IMR-90 (cell line): ENCODE measurements at regions not wholly inside any gene's neighbourhood (a gene's known extent, or its start where the extent isn't known, plus 50 kb on each side); places are given as distances from the start of the nearest gene placed in this dataset.

ENCODE experiments used
- ATAC-seq: fragments of 200-7000 bp; cut with Tn5 transposase; 2 replicates; pipeline ENCODE4 v1.9.1; 2020; ENCODE audit warnings: low read depth, mild to moderate bottlenecking, moderate library complexity
- BruUV-seq: library from RNA; stranded (reverse); fragments of 400-500 nt; replicated peaks from 2 replicates; lab custom pipeline; 2021; lab: Mats Ljungman, UMichigan
- CTCF ChIA-PET: fragments of 300-600 bp; formaldehyde crosslinking; extraction: SDS; loops from one replicate; lab custom pipeline; 2021; ENCODE audit warnings: antibody characterized with exemption; lab: Yijun Ruan, JAX
- POLR2A ChIA-PET: fragments of 300-600 bp; sonication (Branson Sonifier 250); formaldehyde crosslinking; loops from one replicate; lab custom pipeline; 2022; ENCODE audit warnings: antibody characterized with exemption; ENCODE audit not compliant: unreplicated experiment; lab: Charles Lee
- DNase-seq: peaks from one replicate; pipeline ENCODE4 v3.0.0; 2013
- H2AFZ ChIP-seq: replicated peaks from 2 replicates; pipeline ENCODE3; 2013; ENCODE audit warnings: low read length, mild to moderate bottlenecking; ENCODE audit not compliant: poor library complexity
- H2AK5ac ChIP-seq: 2 replicates; pipeline ENCODE4 v1.6.1; 2013; ENCODE audit warnings: low read depth, low read length, inconsistent platforms
- H2AK9ac ChIP-seq: replicated peaks from 2 replicates; pipeline ENCODE3; 2013; ENCODE audit warnings: mild to moderate bottlenecking, low read depth, low read length, moderate library complexity; ENCODE audit not compliant: poor library complexity
- H2BK120ac ChIP-seq: 2 replicates; pipeline ENCODE4 v1.6.1; 2013; ENCODE audit warnings: low read depth, low read length, inconsistent platforms
- H2BK15ac ChIP-seq: 3 replicates; pipeline ENCODE4 v1.6.1; 2013; ENCODE audit warnings: low read depth, low read length, inconsistent platforms
- H2BK20ac ChIP-seq: 2 replicates; pipeline ENCODE4 v1.6.1; 2013; ENCODE audit warnings: low read depth, mild to moderate bottlenecking, inconsistent platforms, low read length, moderate library complexity
- H2BK5ac ChIP-seq: 2 replicates; pipeline ENCODE4 v1.6.1; 2013; ENCODE audit warnings: mild to moderate bottlenecking, low read depth, low read length, inconsistent platforms; ENCODE audit not compliant: poor library complexity, severe bottlenecking
- H3K14ac ChIP-seq: replicated peaks from 2 replicates; pipeline ENCODE4 v1.6.1; 2013; ENCODE audit warnings: low read depth, low read length, inconsistent platforms
- H3K18ac ChIP-seq: 2 replicates; pipeline ENCODE4 v1.6.1; 2013; ENCODE audit warnings: low read depth, low read length, control low read depth
- H3K23ac ChIP-seq: 2 replicates; pipeline ENCODE4 v1.6.1; 2013; ENCODE audit warnings: low read depth, low read length, inconsistent platforms
- H3K27ac ChIP-seq: 2 replicates; pipeline ENCODE4 v1.5.1; 2013; ENCODE audit warnings: mild to moderate bottlenecking, control low read depth, low read length; ENCODE audit not compliant: insufficient read depth
- H3K27me3 ChIP-seq: 2 replicates; pipeline ENCODE4 v1.6.1; 2013; ENCODE audit warnings: low read length; ENCODE audit not compliant: control insufficient read depth, insufficient read depth
- H3K36me3 ChIP-seq: 2 replicates; pipeline ENCODE4 v1.6.1; 2013; ENCODE audit warnings: low read length, mixed read lengths; ENCODE audit not compliant: control insufficient read depth, insufficient read depth
- H3K4ac ChIP-seq: 2 replicates; pipeline ENCODE4 v1.6.1; 2013; ENCODE audit warnings: low read depth, low read length, inconsistent platforms
- H3K4me1 ChIP-seq: 2 replicates; pipeline ENCODE4 v1.6.1; 2013; ENCODE audit warnings: low read length, mixed read lengths; ENCODE audit not compliant: control insufficient read depth, insufficient read depth
- H3K4me2 ChIP-seq: 2 replicates; pipeline ENCODE4 v1.6.1; 2013; ENCODE audit warnings: low read depth, mild to moderate bottlenecking, control low read depth, low read length, moderate library complexity
- H3K4me3 ChIP-seq: 2 replicates; pipeline ENCODE4 v1.5.1; 2013; ENCODE audit warnings: low read depth, mild to moderate bottlenecking, control low read depth, low read length, moderate library complexity; ENCODE audit not compliant: insufficient read depth
- H3K56ac ChIP-seq: 2 replicates; pipeline ENCODE4 v1.6.1; 2013; ENCODE audit warnings: low read length, inconsistent platforms; ENCODE audit not compliant: insufficient read depth; ENCODE audit errors: extremely low read depth
- H3K79me1 ChIP-seq, 2 experiments: 2 replicates each; pipeline ENCODE4 v1.6.1; 2013; ENCODE audit warnings: low read length in 2 of 2, inconsistent platforms in 1 of 2, low read depth in 1 of 2
- H3K9ac ChIP-seq: 2 replicates; pipeline ENCODE4 v1.6.1; 2013; ENCODE audit warnings: low read depth, low read length, control low read depth
- H3K9me1 ChIP-seq: 2 replicates; pipeline ENCODE4 v1.6.1; 2013; ENCODE audit warnings: low read length, inconsistent platforms; ENCODE audit not compliant: insufficient read depth
- H3K9me3 ChIP-seq: 2 replicates; pipeline ENCODE4 v1.6.1; 2013; ENCODE audit warnings: low read length; ENCODE audit not compliant: control insufficient read depth, insufficient read depth
- H4K20me1 ChIP-seq: 2 replicates; pipeline ENCODE4 v1.6.1; 2013; ENCODE audit warnings: low read length, inconsistent platforms; ENCODE audit not compliant: insufficient read depth
- H4K5ac ChIP-seq: 2 replicates; pipeline ENCODE4 v1.6.1; 2013; ENCODE audit warnings: mild to moderate bottlenecking, low read depth, low read length, control low read depth
- H4K8ac ChIP-seq, 2 experiments: 2 replicates each; pipeline ENCODE4 v1.6.1; 2013; ENCODE audit warnings: low read depth in 2 of 2, low read length in 2 of 2, control low read depth in 1 of 2, inconsistent platforms in 1 of 2
- H4K91ac ChIP-seq: 2 replicates; pipeline ENCODE4 v1.6.1; 2013; ENCODE audit warnings: low read depth, low read length, inconsistent platforms; ENCODE audit not compliant: insufficient read depth
- NFE2L2 ChIP-seq: fragments of 150-350 bp; IDR thresholded peaks from 2 replicates; pipeline ENCODE4 v1.6.1; 2016; ENCODE audit warnings: low read depth, mild to moderate bottlenecking, low read length
- WGBS, 2 experiments: methylation state at CpG; one replicate each; pipeline versions ENCODE4 v1.1.5 to v1.1.7; 2013; ENCODE audit warnings: missing lambda C conversion rate in 2 of 2; ENCODE audit not compliant: insufficient read length in 1 of 2; ENCODE audit errors: extremely low coverage in 2 of 2; 5-methylcytosine and 5-hydroxymethylcytosine counted together
- dilution Hi-C: fragments of 300-500 bp; cut with HindIII; formaldehyde crosslinking; loops from one replicate; pipeline ENCODE4 v1.14.3; 2018; ENCODE audit warnings: low sequenced_read_pairs; ENCODE audit not compliant: unreplicated experiment
- in situ Hi-C: fragments of 300-500 bp; cut with MboI; formaldehyde crosslinking; loops from 3 replicates; pipeline ENCODE4 v1.14.3; 2019; ENCODE audit warnings: low sequenced_read_pairs, inconsistent platforms, mixed read lengths
- intact Hi-C: fragments of 100-400 bp; cut with micrococcal nuclease; formaldehyde crosslinking; loops from 2 replicates; pipeline ENCODE4 v1.10.0; 2022
- TF ChIP-seq, protein P1 (sequence below): fragments of 150-350 bp; IDR thresholded peaks from 2 replicates; pipeline ENCODE4 v1.6.1; 2017; ENCODE audit warnings: mild to moderate bottlenecking, antibody characterized with exemption, low read length, low read depth

DNA sequence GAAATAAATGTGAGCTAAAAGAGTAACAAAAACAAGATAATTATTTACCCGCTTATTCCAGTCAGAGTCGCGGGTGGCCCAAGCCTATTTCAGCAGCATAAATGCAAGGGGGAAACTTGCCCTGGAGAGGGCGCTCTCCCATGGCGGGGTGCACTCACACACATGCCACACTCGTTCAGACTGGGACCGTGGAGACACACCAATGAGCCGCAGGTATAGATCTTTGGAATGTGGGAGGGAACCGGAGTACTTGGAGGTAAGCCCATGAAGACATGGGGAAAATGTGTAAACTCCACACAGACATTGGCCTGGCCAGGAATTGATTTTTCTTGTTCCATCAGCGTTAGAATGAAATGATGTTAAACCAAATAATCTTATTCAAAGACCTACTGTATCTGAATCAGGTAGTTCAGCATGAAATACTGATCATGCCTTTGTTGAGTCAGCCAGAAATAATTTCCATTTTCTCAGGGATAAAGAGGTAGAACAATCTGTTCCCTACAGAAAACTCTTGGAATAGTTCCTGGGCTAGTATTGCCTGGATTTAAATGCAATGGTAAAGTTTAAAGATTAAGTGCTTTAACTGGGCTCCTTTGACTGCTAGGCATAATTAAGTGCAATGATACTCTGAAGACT lies 191.5 kb downstream of the MCHR2 start:
- no CpG with 5 or more reads among the region's 10 CpGs for WGBS, 2 experiments
- Histone ChIP-seq H3K79me1 (no peaks in the 10 kb centered on the region), H2AK9ac (no peak overlapping the region), H4K8ac (no peak overlapping the region), H3K14ac (no peak overlapping the region), H3K36me3 (no peaks in the 10 kb centered on the region), H2BK120ac (no peak overlapping the region), H2BK20ac (no peak overlapping the region), H2AFZ (no peak overlapping the region), H3K4me1 (no peaks in the 10 kb centered on the region), H2BK5ac (no peak overlapping the region), H3K4me3 (no peak overlapping the region), H3K27ac (no peak overlapping the region), H4K20me1 (no peaks in the 10 kb centered on the region), H4K91ac (no peak overlapping the region), H4K5ac (no peak overlapping the region), H3K27me3 (peaks cover 4% of the 10 kb centered on the region; the same call in 1 of the 2 replicates), H3K4ac (no peak overlapping the region), H3K23ac (no peak overlapping the region), H3K18ac (no peak overlapping the region), H2BK15ac (no peak overlapping the region), H3K9me3 (no peaks in the 10 kb centered on the region), H3K9me1 (no peaks in the 10 kb centered on the region), H3K9ac (no peak overlapping the region), H3K56ac (no peak overlapping the region), H2AK5ac (no peak overlapping the region), H3K4me2 (no peak overlapping the region)
- dilution Hi-C loops, result no loop called here
- DNase-seq (no peak), ATAC-seq (no peak)
- ChIA-PET CTCF (no interaction called here), POLR2A (no interaction called here)
- TF ChIP-seq, protein P1, sequence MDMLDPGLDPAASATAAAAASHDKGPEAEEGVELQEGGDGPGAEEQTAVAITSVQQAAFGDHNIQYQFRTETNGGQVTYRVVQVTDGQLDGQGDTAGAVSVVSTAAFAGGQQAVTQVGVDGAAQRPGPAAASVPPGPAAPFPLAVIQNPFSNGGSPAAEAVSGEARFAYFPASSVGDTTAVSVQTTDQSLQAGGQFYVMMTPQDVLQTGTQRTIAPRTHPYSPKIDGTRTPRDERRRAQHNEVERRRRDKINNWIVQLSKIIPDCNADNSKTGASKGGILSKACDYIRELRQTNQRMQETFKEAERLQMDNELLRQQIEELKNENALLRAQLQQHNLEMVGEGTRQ, result no peak
- TF ChIP-seq NFE2L2, result no peak
- no TSS peak for BruUV-seq
- in situ Hi-C loops, result no loop called here
- intact Hi-C loops, result no loop called here
